SK-N-SH treated with all-trans-retinoic acid at 6 μM for 48 hours (cell line): ENCODE measurements at regions not wholly inside any gene's neighbourhood (a gene's known extent, or its start where the extent isn't known, plus 50 kb on each side); places are given as distances from the start of the nearest gene placed in this dataset.

Experiments
- ATAC-seq: fragments of 200-7000 bp; cut with Tn5 transposase; 3 replicates; pipeline ENCODE4 v1.9.1; 2020; ENCODE audit warnings: mild to moderate bottlenecking, moderate library complexity
- ARNTL ChIP-seq: fragments of 450-650 bp; formaldehyde crosslinking; IDR thresholded peaks from 2 replicates; pipeline ENCODE4 v1.5.0; 2020; ENCODE audit warnings: low read depth, mild to moderate bottlenecking, moderate library complexity, borderline replicate concordance
- BACH2 ChIP-seq: fragments of 250-450 bp; sonication (Bioruptor Pico); IDR thresholded peaks from 2 replicates; pipeline ENCODE4 v1.9.0; 2021; ENCODE audit warnings: mild to moderate bottlenecking, borderline replicate concordance
- CSDC2 ChIP-seq: fragments of 250-450 bp; sonication (Bioruptor Pico); IDR thresholded peaks from 2 replicates; pipeline ENCODE4 v1.5.0; 2020; ENCODE audit warnings: mild to moderate bottlenecking, moderate library complexity
- ESRRG ChIP-seq: fragments of 250-450 bp; sonication (Bioruptor Pico); IDR thresholded peaks from 2 replicates; pipeline ENCODE4 v1.6.1; 2021; ENCODE audit warnings: mild to moderate bottlenecking
- GLIS3 ChIP-seq: fragments of 250-450 bp; sonication (Bioruptor Pico); IDR thresholded peaks from 2 replicates; pipeline ENCODE4 v1.5.0; 2020; ENCODE audit warnings: mild to moderate bottlenecking, moderate library complexity
- ISL1 ChIP-seq: fragments of 250-450 bp; sonication (Bioruptor Pico); IDR thresholded peaks from 2 replicates; pipeline ENCODE4 v2.1.2; 2022; ENCODE audit warnings: mild to moderate bottlenecking, moderate library complexity
- OSR1 ChIP-seq: fragments of 250-450 bp; sonication (Bioruptor Pico); IDR thresholded peaks from 2 replicates; pipeline ENCODE4 v1.8.0; 2022; ENCODE audit warnings: moderate library complexity, mild to moderate bottlenecking, inconsistent platforms
- RARB ChIP-seq: fragments of 250-450 bp; sonication (Bioruptor Pico); IDR thresholded peaks from 2 replicates; pipeline ENCODE4 v1.8.0; 2021; ENCODE audit warnings: mild to moderate bottlenecking, moderate library complexity
- SNAI2 ChIP-seq: fragments of 250-450 bp; sonication (Bioruptor Pico); IDR thresholded peaks from 2 replicates; pipeline ENCODE4 v1.5.0; 2020; ENCODE audit warnings: mild to moderate bottlenecking, moderate library complexity
- TCF4 ChIP-seq: fragments of 250-450 bp; sonication (Bioruptor Pico); IDR thresholded peaks from 2 replicates; pipeline ENCODE4 v1.8.0; 2021; ENCODE audit warnings: mild to moderate bottlenecking, moderate library complexity, borderline replicate concordance
- TOX ChIP-seq: fragments of 250-450 bp; sonication (Bioruptor Pico); IDR thresholded peaks from 2 replicates; pipeline ENCODE4 v1.8.0; 2021; ENCODE audit warnings: mild to moderate bottlenecking, moderate library complexity, borderline replicate concordance
- ZC3H10 ChIP-seq: fragments of 250-450 bp; sonication (Bioruptor Pico); IDR thresholded peaks from 2 replicates; pipeline ENCODE4 v1.5.1; 2021; ENCODE audit warnings: mild to moderate bottlenecking, moderate library complexity
- ZFP3 ChIP-seq: fragments of 250-450 bp; sonication (Bioruptor Pico); IDR thresholded peaks from 2 replicates; pipeline ENCODE4 v1.5.0; 2020; ENCODE audit warnings: mild to moderate bottlenecking, moderate library complexity
- ZFP30 ChIP-seq: fragments of 450-650 bp; formaldehyde crosslinking; IDR thresholded peaks from 2 replicates; pipeline ENCODE4 v1.5.0; 2022; ENCODE audit warnings: mild to moderate bottlenecking, moderate library complexity
- ZNF565 ChIP-seq: fragments of 450-650 bp; formaldehyde crosslinking; conservative IDR thresholded peaks from 2 replicates; pipeline ENCODE4 v1.5.0; 2020; ENCODE audit warnings: low read depth, mild to moderate bottlenecking, moderate library complexity
- ZNF70 ChIP-seq: fragments of 450-650 bp; formaldehyde crosslinking; IDR thresholded peaks from 2 replicates; pipeline ENCODE4 v1.5.0; 2020; ENCODE audit warnings: mild to moderate bottlenecking, moderate library complexity
- TF ChIP-seq, protein P1 (sequence below): fragments of 250-450 bp; sonication (Bioruptor Pico); IDR thresholded peaks from 2 replicates; pipeline ENCODE4 v1.5.0; 2020; ENCODE audit warnings: mild to moderate bottlenecking, moderate library complexity
- TF ChIP-seq, protein P2 (sequence below): fragments of 250-450 bp; sonication (Bioruptor Pico); IDR thresholded peaks from 2 replicates; pipeline ENCODE4 v1.5.1; 2020; ENCODE audit warnings: low read depth, mild to moderate bottlenecking, moderate library complexity
- TF ChIP-seq, protein P3 (sequence below): fragments of 250-450 bp; sonication (Bioruptor Pico); IDR thresholded peaks from 2 replicates; pipeline ENCODE4 v1.8.0; 2020; ENCODE audit warnings: mild to moderate bottlenecking, moderate library complexity, borderline replicate concordance
- TF ChIP-seq, protein P4 (sequence below): fragments of 250-450 bp; sonication (Bioruptor Pico); IDR thresholded peaks from 2 replicates; pipeline ENCODE4 v1.5.1; 2021; ENCODE audit warnings: mild to moderate bottlenecking, moderate library complexity
- TF ChIP-seq, protein P5 (sequence below): fragments of 250-450 bp; sonication (Bioruptor Pico); IDR thresholded peaks from 2 replicates; pipeline ENCODE4 v1.8.0; 2021; ENCODE audit warnings: low read depth, mild to moderate bottlenecking, moderate library complexity, borderline replicate concordance

DNA sequence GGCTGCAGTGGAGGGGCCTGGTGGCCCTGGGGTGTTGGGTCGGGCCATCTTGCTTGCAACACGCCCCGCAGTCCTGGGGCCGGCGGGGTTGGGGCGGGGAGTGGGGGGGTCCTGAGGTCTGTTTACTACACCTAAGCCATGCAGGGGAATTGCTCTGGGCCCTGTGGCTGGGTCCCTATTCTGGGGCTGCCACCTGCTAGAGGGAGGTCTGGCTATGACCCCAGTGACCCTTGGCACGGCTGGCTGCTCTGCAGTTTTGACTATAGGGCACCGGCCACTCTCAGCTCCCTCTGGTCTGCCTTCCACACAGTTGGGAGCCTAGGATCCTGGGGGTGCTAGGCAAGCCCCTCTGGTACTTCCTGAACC is 170.6 kb upstream of the GLI2 start:
- TF ChIP-seq ESRRG (CRISPR knock-in tag): no peak
- no peak for TF ChIP-seq TCF4
- TF ChIP-seq ZFP3 (CRISPR knock-in tag): no peak
- no peak for TF ChIP-seq TOX
- TF ChIP-seq, protein P1, sequence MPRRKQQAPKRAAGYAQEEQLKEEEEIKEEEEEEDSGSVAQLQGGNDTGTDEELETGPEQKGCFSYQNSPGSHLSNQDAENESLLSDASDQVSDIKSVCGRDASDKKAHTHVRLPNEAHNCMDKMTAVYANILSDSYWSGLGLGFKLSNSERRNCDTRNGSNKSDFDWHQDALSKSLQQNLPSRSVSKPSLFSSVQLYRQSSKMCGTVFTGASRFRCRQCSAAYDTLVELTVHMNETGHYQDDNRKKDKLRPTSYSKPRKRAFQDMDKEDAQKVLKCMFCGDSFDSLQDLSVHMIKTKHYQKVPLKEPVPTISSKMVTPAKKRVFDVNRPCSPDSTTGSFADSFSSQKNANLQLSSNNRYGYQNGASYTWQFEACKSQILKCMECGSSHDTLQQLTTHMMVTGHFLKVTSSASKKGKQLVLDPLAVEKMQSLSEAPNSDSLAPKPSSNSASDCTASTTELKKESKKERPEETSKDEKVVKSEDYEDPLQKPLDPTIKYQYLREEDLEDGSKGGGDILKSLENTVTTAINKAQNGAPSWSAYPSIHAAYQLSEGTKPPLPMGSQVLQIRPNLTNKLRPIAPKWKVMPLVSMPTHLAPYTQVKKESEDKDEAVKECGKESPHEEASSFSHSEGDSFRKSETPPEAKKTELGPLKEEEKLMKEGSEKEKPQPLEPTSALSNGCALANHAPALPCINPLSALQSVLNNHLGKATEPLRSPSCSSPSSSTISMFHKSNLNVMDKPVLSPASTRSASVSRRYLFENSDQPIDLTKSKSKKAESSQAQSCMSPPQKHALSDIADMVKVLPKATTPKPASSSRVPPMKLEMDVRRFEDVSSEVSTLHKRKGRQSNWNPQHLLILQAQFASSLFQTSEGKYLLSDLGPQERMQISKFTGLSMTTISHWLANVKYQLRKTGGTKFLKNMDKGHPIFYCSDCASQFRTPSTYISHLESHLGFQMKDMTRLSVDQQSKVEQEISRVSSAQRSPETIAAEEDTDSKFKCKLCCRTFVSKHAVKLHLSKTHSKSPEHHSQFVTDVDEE: no peak
- TF ChIP-seq OSR1 (CRISPR knock-in tag): no peak
- TF ChIP-seq GLIS3 (CRISPR knock-in tag): no peak
- ATAC-seq: no peak

DNA sequence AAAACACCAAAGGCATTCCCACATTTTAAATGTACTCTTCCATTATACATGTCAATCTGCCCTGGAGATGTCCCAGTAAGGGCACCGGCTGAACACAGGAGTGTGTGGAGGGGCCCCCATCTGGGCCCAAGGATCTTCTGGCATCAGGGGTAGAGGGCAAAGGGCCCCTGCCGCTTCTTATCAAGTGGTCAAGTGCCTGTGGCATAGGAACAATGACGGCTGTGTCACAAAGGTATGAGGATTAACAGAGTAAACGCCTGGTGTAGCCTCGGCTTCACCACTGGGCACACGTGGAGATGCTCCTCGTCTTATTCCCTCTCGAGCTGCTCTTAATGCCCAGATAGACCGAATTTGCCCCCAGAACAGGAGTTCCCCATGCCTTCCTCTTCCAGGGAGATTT is 169.7 kb upstream of the GLI2 start:
- TF ChIP-seq OSR1 (CRISPR knock-in tag) (no peak), ESRRG (CRISPR knock-in tag) (no peak), CSDC2 (no peak), ZFP3 (CRISPR knock-in tag) (no peak)
- no peak for ATAC-seq

DNA sequence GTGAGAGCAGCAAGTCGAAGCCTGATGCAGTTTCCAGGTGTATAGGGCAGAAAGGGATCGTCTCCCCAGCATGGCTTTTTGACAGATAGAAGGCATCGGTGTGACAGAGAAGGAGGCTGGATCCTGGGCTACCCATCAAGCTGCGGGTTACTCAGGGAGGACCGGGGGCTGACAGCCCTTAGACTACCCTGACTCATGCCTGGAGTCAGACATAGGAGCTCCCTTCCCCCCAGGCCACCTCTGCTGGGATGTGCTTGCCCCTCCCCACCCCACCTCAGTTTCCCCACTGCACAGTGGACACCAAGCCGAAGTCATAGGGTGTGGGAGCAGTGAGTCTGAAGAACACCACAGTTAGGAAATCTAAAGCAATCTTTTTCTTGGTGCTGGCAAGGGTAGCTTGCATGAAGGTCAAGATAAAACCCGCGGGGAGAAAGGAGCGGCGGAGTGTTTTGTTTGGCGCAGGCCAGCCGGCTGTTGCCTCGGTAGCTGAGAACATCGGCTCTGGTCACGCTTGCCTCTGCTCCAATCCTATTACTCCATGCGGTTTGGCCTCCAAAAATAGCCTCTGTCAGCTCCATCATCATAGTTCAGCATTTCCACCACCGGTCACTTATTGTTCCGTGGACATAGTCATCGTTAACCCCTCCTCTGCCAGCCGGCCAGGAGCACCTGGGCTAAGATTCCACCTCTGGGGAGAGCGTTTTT is 169.2 kb upstream of the GLI2 start:
- no peak for ATAC-seq
- no peak for TF ChIP-seq ARNTL (CRISPR knock-in tag)
- no peak for TF ChIP-seq ZC3H10
- TF ChIP-seq, protein P2, sequence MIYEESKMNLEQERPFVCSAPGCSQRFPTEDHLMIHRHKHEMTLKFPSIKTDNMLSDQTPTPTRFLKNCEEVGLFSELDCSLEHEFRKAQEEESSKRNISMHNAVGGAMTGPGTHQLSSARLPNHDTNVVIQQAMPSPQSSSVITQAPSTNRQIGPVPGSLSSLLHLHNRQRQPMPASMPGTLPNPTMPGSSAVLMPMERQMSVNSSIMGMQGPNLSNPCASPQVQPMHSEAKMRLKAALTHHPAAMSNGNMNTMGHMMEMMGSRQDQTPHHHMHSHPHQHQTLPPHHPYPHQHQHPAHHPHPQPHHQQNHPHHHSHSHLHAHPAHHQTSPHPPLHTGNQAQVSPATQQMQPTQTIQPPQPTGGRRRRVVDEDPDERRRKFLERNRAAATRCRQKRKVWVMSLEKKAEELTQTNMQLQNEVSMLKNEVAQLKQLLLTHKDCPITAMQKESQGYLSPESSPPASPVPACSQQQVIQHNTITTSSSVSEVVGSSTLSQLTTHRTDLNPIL: no peak
- no peak for TF ChIP-seq OSR1 (CRISPR knock-in tag)
- TF ChIP-seq TCF4: no peak
- TF ChIP-seq ZNF565 (CRISPR knock-in tag): no peak
- no peak for TF ChIP-seq ZFP3 (CRISPR knock-in tag)
- TF ChIP-seq ZFP30 (CRISPR knock-in tag): no peak
- TF ChIP-seq RARB (CRISPR knock-in tag): no peak
- TF ChIP-seq BACH2 (CRISPR knock-in tag): no peak
- TF ChIP-seq, protein P3, sequence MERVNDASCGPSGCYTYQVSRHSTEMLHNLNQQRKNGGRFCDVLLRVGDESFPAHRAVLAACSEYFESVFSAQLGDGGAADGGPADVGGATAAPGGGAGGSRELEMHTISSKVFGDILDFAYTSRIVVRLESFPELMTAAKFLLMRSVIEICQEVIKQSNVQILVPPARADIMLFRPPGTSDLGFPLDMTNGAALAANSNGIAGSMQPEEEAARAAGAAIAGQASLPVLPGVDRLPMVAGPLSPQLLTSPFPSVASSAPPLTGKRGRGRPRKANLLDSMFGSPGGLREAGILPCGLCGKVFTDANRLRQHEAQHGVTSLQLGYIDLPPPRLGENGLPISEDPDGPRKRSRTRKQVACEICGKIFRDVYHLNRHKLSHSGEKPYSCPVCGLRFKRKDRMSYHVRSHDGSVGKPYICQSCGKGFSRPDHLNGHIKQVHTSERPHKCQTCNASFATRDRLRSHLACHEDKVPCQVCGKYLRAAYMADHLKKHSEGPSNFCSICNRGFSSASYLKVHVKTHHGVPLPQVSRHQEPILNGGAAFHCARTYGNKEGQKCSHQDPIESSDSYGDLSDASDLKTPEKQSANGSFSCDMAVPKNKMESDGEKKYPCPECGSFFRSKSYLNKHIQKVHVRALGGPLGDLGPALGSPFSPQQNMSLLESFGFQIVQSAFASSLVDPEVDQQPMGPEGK (CRISPR knock-in tag): no peak
- no peak for TF ChIP-seq CSDC2
- TF ChIP-seq, protein P4, sequence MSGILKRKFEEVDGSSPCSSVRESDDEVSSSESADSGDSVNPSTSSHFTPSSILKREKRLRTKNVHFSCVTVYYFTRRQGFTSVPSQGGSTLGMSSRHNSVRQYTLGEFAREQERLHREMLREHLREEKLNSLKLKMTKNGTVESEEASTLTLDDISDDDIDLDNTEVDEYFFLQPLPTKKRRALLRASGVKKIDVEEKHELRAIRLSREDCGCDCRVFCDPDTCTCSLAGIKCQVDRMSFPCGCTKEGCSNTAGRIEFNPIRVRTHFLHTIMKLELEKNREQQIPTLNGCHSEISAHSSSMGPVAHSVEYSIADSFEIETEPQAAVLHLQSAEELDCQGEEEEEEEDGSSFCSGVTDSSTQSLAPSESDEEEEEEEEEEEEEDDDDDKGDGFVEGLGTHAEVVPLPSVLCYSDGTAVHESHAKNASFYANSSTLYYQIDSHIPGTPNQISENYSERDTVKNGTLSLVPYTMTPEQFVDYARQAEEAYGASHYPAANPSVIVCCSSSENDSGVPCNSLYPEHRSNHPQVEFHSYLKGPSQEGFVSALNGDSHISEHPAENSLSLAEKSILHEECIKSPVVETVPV (CRISPR knock-in tag): no peak
- no peak for TF ChIP-seq SNAI2 (CRISPR knock-in tag)
- TF ChIP-seq GLIS3 (CRISPR knock-in tag): no peak
- TF ChIP-seq, protein P5, sequence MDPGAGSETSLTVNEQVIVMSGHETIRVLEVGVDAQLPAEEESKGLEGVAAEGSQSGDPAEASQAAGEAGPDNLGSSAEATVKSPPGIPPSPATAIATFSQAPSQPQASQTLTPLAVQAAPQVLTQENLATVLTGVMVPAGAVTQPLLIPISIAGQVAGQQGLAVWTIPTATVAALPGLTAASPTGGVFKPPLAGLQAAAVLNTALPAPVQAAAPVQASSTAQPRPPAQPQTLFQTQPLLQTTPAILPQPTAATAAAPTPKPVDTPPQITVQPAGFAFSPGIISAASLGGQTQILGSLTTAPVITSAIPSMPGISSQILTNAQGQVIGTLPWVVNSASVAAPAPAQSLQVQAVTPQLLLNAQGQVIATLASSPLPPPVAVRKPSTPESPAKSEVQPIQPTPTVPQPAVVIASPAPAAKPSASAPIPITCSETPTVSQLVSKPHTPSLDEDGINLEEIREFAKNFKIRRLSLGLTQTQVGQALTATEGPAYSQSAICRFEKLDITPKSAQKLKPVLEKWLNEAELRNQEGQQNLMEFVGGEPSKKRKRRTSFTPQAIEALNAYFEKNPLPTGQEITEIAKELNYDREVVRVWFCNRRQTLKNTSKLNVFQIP: no peak
- no peak for TF ChIP-seq ISL1 (CRISPR knock-in tag)

DNA sequence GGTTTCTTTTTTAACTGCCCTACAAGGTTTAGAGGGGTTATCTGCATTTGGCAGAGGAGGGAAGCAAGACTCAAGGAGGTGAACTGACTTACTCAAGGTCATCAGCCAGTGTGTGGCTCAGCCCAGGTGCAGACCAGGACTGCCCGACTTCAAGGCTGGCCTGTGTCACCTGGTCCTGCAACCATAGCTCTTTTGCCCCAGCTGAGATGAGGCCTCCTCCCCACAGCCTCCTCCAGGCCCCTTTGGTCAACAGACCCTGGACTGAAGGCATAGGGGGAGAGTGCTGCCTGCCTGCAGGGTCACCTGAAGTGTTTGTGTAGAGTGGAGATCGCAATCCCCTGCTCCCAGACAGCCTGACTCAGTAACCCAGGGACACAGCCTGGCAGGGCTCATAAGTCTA is 168.5 kb upstream of the GLI2 start:
- no peak for ATAC-seq
- TF ChIP-seq ZNF70: no peak
- no peak for TF ChIP-seq ZC3H10
- TF ChIP-seq SNAI2 (CRISPR knock-in tag): no peak
- TF ChIP-seq, protein P4 (CRISPR knock-in tag): no peak
- no peak for TF ChIP-seq CSDC2
- TF ChIP-seq TOX: no peak
- no peak for TF ChIP-seq BACH2 (CRISPR knock-in tag)
- TF ChIP-seq OSR1 (CRISPR knock-in tag): no peak
